HG03378 (cell line): ENCODE measurements at regions not wholly inside any gene's neighbourhood (a gene's known extent, or its start where the extent isn't known, plus 50 kb on each side); places are given as distances from the start of the nearest gene placed in this dataset.

Experiments
- ATAC-seq: cut with Tn5 transposase; IDR thresholded peaks from one replicate; pipeline ENCODE4 v1.9.1; 2021; ENCODE audit warnings: mild to moderate bottlenecking, moderate library complexity; ENCODE audit not compliant: unreplicated experiment

- no peak for ATAC-seq
Observed at GRCh38 chr20:39623584-39624234, 661.6 kb downstream of the DHX35 start.

GRCh38 chr20:39619271-39619785 is 657.2 kb downstream of the DHX35 start:
- no peak for ATAC-seq

GRCh38 chr20:39611901-39612300 is 649.8 kb downstream of the DHX35 start:
- no peak for ATAC-seq

- ATAC-seq = no peak
Observed at GRCh38 chr20:39607141-39607540, 645.0 kb downstream of the DHX35 start.

- no peak for ATAC-seq
Observed at GRCh38 chr20:39605908-39606307, 643.8 kb downstream of the DHX35 start.

- ATAC-seq = no peak
Observed at GRCh38 chr20:39605361-39605760, 643.2 kb downstream of the DHX35 start.

- no peak for ATAC-seq
Observed at GRCh38 chr20:39603219-39603618, 641.1 kb downstream of the DHX35 start.

- no peak for ATAC-seq
Observed at GRCh38 chr20:39602649-39603048, 640.5 kb downstream of the DHX35 start.

GRCh38 chr20:39600871-39601270 is 638.7 kb downstream of the DHX35 start:
- ATAC-seq = no peak

GRCh38 chr20:39600156-39600555 is 638.0 kb downstream of the DHX35 start:
- ATAC-seq = no peak

GRCh38 chr20:39596554-39596953 is 634.4 kb downstream of the DHX35 start:
- ATAC-seq = no peak

- ATAC-seq = no peak
Observed at GRCh38 chr20:39592371-39592770, 630.2 kb downstream of the DHX35 start.

- no peak for ATAC-seq
Observed at GRCh38 chr20:39588148-39588757, 626.1 kb downstream of the DHX35 start.

GRCh38 chr20:39581034-39581433 is 618.9 kb downstream of the DHX35 start:
- no peak for ATAC-seq

GRCh38 chr20:39576771-39577170 is 614.6 kb downstream of the DHX35 start:
- no peak for ATAC-seq

- ATAC-seq = no peak
Observed at GRCh38 chr20:39574061-39574460, 611.9 kb downstream of the DHX35 start.

- ATAC-seq = no peak
Observed at GRCh38 chr20:39571171-39571570, 609.0 kb downstream of the DHX35 start.

- peak; percentile 87 for ATAC-seq
Observed at GRCh38 chr20:39568109-39568508, 606.0 kb downstream of the DHX35 start.

- ATAC-seq = peak; percentile 60
Observed at GRCh38 chr20:39563349-39563748, 601.2 kb downstream of the DHX35 start.

GRCh38 chr20:39554341-39554740 is 592.2 kb downstream of the DHX35 start:
- ATAC-seq = no peak

GRCh38 chr20:39553120-39553519 is 591.0 kb downstream of the DHX35 start:
- ATAC-seq = no peak

- no peak for ATAC-seq
Observed at GRCh38 chr20:39549733-39550132, 587.6 kb downstream of the DHX35 start.
